ENCODE measurements at regions not wholly inside any gene's neighbourhood (a gene's known extent, or its start where the extent isn't known, plus 50 kb on each side); places are given as distances from the start of the nearest gene placed in this dataset.
"Not testable (repeated sequence)": the region's sequence is repeated elsewhere in the genome, so short reads cannot be mapped to it uniquely, and the experiment has no call there.

GRCh38 chr2:87524619-87525188 lies 223.2 kb upstream of the PLGLB2 start:
- TF ChIP-seq CTCF (IDR thresholded peaks at IDR 0.05); POLR2A (IDR thresholded peaks at IDR 0.05); POLR2AphosphoS5 (IDR thresholded peaks at IDR 0.05; ENCODE audit: insufficient read depth in 1 of 2, low read depth in 1 of 2): not testable (repeated sequence)
